IMR-90 (cell line): ENCODE measurements at regions not wholly inside any gene's neighbourhood (a gene's known extent, or its start where the extent isn't known, plus 50 kb on each side); places are given as distances from the start of the nearest gene placed in this dataset.
A peak's percentile ranks its signal among the peaks of the same experiment; 100 is the strongest.

Source experiments
- ATAC-seq: fragments of 200-7000 bp; cut with Tn5 transposase; 2 replicates; pipeline ENCODE4 v1.9.1; 2020; ENCODE audit warnings: low read depth, mild to moderate bottlenecking, moderate library complexity
- BruUV-seq: library from RNA; stranded (reverse); fragments of 400-500 nt; replicated peaks from 2 replicates; lab custom pipeline; 2021; lab: Mats Ljungman, UMichigan
- CTCF ChIA-PET: fragments of 300-600 bp; formaldehyde crosslinking; extraction: SDS; loops from one replicate; lab custom pipeline; 2021; ENCODE audit warnings: antibody characterized with exemption; lab: Yijun Ruan, JAX
- POLR2A ChIA-PET: fragments of 300-600 bp; sonication (Branson Sonifier 250); formaldehyde crosslinking; loops from one replicate; lab custom pipeline; 2022; ENCODE audit warnings: antibody characterized with exemption; ENCODE audit not compliant: unreplicated experiment; lab: Charles Lee
- DNase-seq: peaks from one replicate; pipeline ENCODE4 v3.0.0; 2013
- H2AFZ ChIP-seq: replicated peaks from 2 replicates; pipeline ENCODE3; 2013; ENCODE audit warnings: low read length, mild to moderate bottlenecking; ENCODE audit not compliant: poor library complexity
- H2AK5ac ChIP-seq: 2 replicates; pipeline ENCODE4 v1.6.1; 2013; ENCODE audit warnings: low read depth, low read length, inconsistent platforms
- H2AK9ac ChIP-seq: replicated peaks from 2 replicates; pipeline ENCODE3; 2013; ENCODE audit warnings: mild to moderate bottlenecking, low read depth, low read length, moderate library complexity; ENCODE audit not compliant: poor library complexity
- H2BK120ac ChIP-seq: 2 replicates; pipeline ENCODE4 v1.6.1; 2013; ENCODE audit warnings: low read depth, low read length, inconsistent platforms
- H2BK15ac ChIP-seq: 3 replicates; pipeline ENCODE4 v1.6.1; 2013; ENCODE audit warnings: low read depth, low read length, inconsistent platforms
- H2BK20ac ChIP-seq: 2 replicates; pipeline ENCODE4 v1.6.1; 2013; ENCODE audit warnings: low read depth, mild to moderate bottlenecking, inconsistent platforms, low read length, moderate library complexity
- H2BK5ac ChIP-seq: 2 replicates; pipeline ENCODE4 v1.6.1; 2013; ENCODE audit warnings: mild to moderate bottlenecking, low read depth, low read length, inconsistent platforms; ENCODE audit not compliant: poor library complexity, severe bottlenecking
- H3K14ac ChIP-seq: replicated peaks from 2 replicates; pipeline ENCODE4 v1.6.1; 2013; ENCODE audit warnings: low read depth, low read length, inconsistent platforms
- H3K18ac ChIP-seq: 2 replicates; pipeline ENCODE4 v1.6.1; 2013; ENCODE audit warnings: low read depth, low read length, control low read depth
- H3K23ac ChIP-seq: 2 replicates; pipeline ENCODE4 v1.6.1; 2013; ENCODE audit warnings: low read depth, low read length, inconsistent platforms
- H3K27ac ChIP-seq: 2 replicates; pipeline ENCODE4 v1.5.1; 2013; ENCODE audit warnings: mild to moderate bottlenecking, control low read depth, low read length; ENCODE audit not compliant: insufficient read depth
- H3K27me3 ChIP-seq: 2 replicates; pipeline ENCODE4 v1.6.1; 2013; ENCODE audit warnings: low read length; ENCODE audit not compliant: control insufficient read depth, insufficient read depth
- H3K36me3 ChIP-seq: 2 replicates; pipeline ENCODE4 v1.6.1; 2013; ENCODE audit warnings: low read length, mixed read lengths; ENCODE audit not compliant: control insufficient read depth, insufficient read depth
- H3K4ac ChIP-seq: 2 replicates; pipeline ENCODE4 v1.6.1; 2013; ENCODE audit warnings: low read depth, low read length, inconsistent platforms
- H3K4me1 ChIP-seq: 2 replicates; pipeline ENCODE4 v1.6.1; 2013; ENCODE audit warnings: low read length, mixed read lengths; ENCODE audit not compliant: control insufficient read depth, insufficient read depth
- H3K4me2 ChIP-seq: 2 replicates; pipeline ENCODE4 v1.6.1; 2013; ENCODE audit warnings: low read depth, mild to moderate bottlenecking, control low read depth, low read length, moderate library complexity
- H3K4me3 ChIP-seq: 2 replicates; pipeline ENCODE4 v1.5.1; 2013; ENCODE audit warnings: low read depth, mild to moderate bottlenecking, control low read depth, low read length, moderate library complexity; ENCODE audit not compliant: insufficient read depth
- H3K56ac ChIP-seq: 2 replicates; pipeline ENCODE4 v1.6.1; 2013; ENCODE audit warnings: low read length, inconsistent platforms; ENCODE audit not compliant: insufficient read depth; ENCODE audit errors: extremely low read depth
- H3K79me1 ChIP-seq, 2 experiments: 2 replicates each; pipeline ENCODE4 v1.6.1; 2013; ENCODE audit warnings: low read length in 2 of 2, inconsistent platforms in 1 of 2, low read depth in 1 of 2
- H3K9ac ChIP-seq: 2 replicates; pipeline ENCODE4 v1.6.1; 2013; ENCODE audit warnings: low read depth, low read length, control low read depth
- H3K9me1 ChIP-seq: 2 replicates; pipeline ENCODE4 v1.6.1; 2013; ENCODE audit warnings: low read length, inconsistent platforms; ENCODE audit not compliant: insufficient read depth
- H3K9me3 ChIP-seq: 2 replicates; pipeline ENCODE4 v1.6.1; 2013; ENCODE audit warnings: low read length; ENCODE audit not compliant: control insufficient read depth, insufficient read depth
- H4K20me1 ChIP-seq: 2 replicates; pipeline ENCODE4 v1.6.1; 2013; ENCODE audit warnings: low read length, inconsistent platforms; ENCODE audit not compliant: insufficient read depth
- H4K5ac ChIP-seq: 2 replicates; pipeline ENCODE4 v1.6.1; 2013; ENCODE audit warnings: mild to moderate bottlenecking, low read depth, low read length, control low read depth
- H4K8ac ChIP-seq, 2 experiments: 2 replicates each; pipeline ENCODE4 v1.6.1; 2013; ENCODE audit warnings: low read depth in 2 of 2, low read length in 2 of 2, control low read depth in 1 of 2, inconsistent platforms in 1 of 2
- H4K91ac ChIP-seq: 2 replicates; pipeline ENCODE4 v1.6.1; 2013; ENCODE audit warnings: low read depth, low read length, inconsistent platforms; ENCODE audit not compliant: insufficient read depth
- RCOR1 ChIP-seq: IDR thresholded peaks from 2 replicates; pipeline ENCODE4 v1.6.1; 2012; ENCODE audit warnings: mild to moderate bottlenecking, low read length, improper control_type of control experiment; ENCODE audit not compliant: insufficient replicate concordance
- USF2 ChIP-seq: fragments of 150-350 bp; IDR thresholded peaks from 2 replicates; pipeline ENCODE4 v1.6.1; 2017; ENCODE audit warnings: mild to moderate bottlenecking, antibody characterized with exemption, low read length, low read depth
- WGBS, 2 experiments: methylation state at CpG; one replicate each; pipeline versions ENCODE4 v1.1.5 to v1.1.7; 2013; ENCODE audit warnings: missing lambda C conversion rate in 2 of 2; ENCODE audit not compliant: insufficient read length in 1 of 2; ENCODE audit errors: extremely low coverage in 2 of 2; 5-methylcytosine and 5-hydroxymethylcytosine counted together
- dilution Hi-C: fragments of 300-500 bp; cut with HindIII; formaldehyde crosslinking; loops from one replicate; pipeline ENCODE4 v1.14.3; 2018; ENCODE audit warnings: low sequenced_read_pairs; ENCODE audit not compliant: unreplicated experiment
- in situ Hi-C: fragments of 300-500 bp; cut with MboI; formaldehyde crosslinking; loops from 3 replicates; pipeline ENCODE4 v1.14.3; 2019; ENCODE audit warnings: low sequenced_read_pairs, inconsistent platforms, mixed read lengths
- intact Hi-C: fragments of 100-400 bp; cut with micrococcal nuclease; formaldehyde crosslinking; loops from 2 replicates; pipeline ENCODE4 v1.10.0; 2022

- Histone ChIP-seq H3K36me3 (no peaks in the 10 kb centered on the region), H3K79me1 (no peaks in the 10 kb centered on the region), H3K4ac (no peak overlapping the region), H4K91ac (no peak overlapping the region), H3K56ac (no peak overlapping the region), H3K14ac (no peak overlapping the region), H3K23ac (no peak overlapping the region), H2BK120ac (no peak overlapping the region), H2AK5ac (no peak overlapping the region), H3K4me1 (no peaks in the 10 kb centered on the region), H2AFZ (no peak overlapping the region), H4K20me1 (no peaks in the 10 kb centered on the region), H3K27me3 (no peaks in the 10 kb centered on the region), H3K4me3 (no peak overlapping the region), H3K18ac (no peak overlapping the region), H4K8ac (no peak overlapping the region), H3K9ac (no peak overlapping the region), H3K9me1 (no peaks in the 10 kb centered on the region), H2BK5ac (no peak overlapping the region), H2BK20ac (no peak overlapping the region), H3K4me2 (no peak overlapping the region), H2BK15ac (no peak overlapping the region), H3K27ac (no peak overlapping the region), H4K5ac (no peak overlapping the region), H2AK9ac (no peak overlapping the region), H3K9me3 (no peaks in the 10 kb centered on the region)
- no TSS peak for BruUV-seq
- TF ChIP-seq USF2 (no peak), RCOR1 (no peak)
- in situ Hi-C loops (no loop called here), dilution Hi-C loops (no loop called here), intact Hi-C loops (no loop called here)
- DNase-seq, result peak; percentile 14
- WGBS, 2 experiments, result 83% methylated on average over 1 of the region's 5 CpGs; no CpG with 5 or more reads in 1 of the 2 experiments
- no peak for ATAC-seq
- ChIA-PET POLR2A (no interaction called here), CTCF (no interaction called here)
Measured at GRCh38 chr3:29156086-29156715, 124.7 kb upstream of the RBMS3 start.
